ENCODE measurements at regions not wholly inside any gene's neighbourhood (a gene's known extent, or its start where the extent isn't known, plus 50 kb on each side); places are given as distances from the start of the nearest gene placed in this dataset.
A peak's percentile ranks its signal among the peaks of the same experiment; 100 is the strongest.

GRCh38 chr7:18081617-18082016 lies 54.0 kb upstream of the PRPS1L1 start:
- DNase-seq: no peak
- intact Hi-C loops (cut with DNase I): no loop called here

- intact Hi-C loops (cut with DNase I): no loop called here
Observed at GRCh38 chr7:18082169-18082568, 54.5 kb upstream of the PRPS1L1 start.

DNA sequence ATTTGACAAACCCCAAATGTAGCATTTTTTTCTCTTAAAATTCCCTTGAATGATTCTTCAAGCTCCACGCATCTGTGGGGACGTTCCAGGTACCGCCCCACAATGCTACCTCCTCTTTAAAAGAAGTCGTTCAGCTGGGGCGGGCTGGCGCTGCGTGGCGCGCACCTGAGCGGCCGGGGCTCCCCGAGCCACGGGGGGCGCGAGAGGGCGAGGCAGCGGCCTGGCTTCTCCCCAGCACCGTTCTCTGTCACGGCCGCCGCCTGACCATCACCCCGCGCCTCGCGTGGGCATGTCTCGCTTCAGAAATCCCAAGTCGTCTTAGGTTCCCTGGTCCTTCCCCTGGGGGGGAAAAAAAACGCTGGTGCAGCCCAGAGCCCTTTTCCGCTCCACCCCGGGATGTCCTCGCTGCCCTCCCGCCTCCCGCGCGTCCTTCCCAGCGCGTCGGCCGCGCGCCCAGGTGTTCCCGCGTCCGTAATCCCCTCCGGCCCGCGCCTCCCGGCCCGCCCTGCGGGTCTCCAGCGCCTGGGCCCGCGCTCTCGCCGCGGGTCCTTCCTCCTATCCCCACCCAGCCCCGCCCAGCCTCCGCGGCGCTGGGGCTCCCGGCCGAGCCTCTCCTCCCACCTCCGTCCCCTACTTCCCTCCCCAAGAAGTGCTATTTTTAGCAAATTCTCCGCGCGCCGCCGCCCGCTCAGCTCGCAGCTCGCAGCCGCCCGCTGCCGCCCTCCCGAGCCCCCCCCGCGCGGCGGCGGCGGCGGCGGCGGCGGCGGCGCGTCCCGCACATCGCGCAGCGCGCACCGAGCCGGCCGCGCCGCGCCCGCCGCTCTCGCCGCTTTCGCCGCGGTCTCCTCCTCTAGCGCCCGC lies 58.7 kb upstream of the PRPS1L1 start:
- peak in 9 of 10 donors; percentile 16 to 92 (median 48) for DNase-seq
- intact Hi-C loops (cut with DNase I): no loop called here

More at GRCh38 chr7:18082169-18082568, 54.5 kb upstream of the PRPS1L1 start:
- peak in 1 of 10 donors; percentile 54 for DNase-seq

DNA sequence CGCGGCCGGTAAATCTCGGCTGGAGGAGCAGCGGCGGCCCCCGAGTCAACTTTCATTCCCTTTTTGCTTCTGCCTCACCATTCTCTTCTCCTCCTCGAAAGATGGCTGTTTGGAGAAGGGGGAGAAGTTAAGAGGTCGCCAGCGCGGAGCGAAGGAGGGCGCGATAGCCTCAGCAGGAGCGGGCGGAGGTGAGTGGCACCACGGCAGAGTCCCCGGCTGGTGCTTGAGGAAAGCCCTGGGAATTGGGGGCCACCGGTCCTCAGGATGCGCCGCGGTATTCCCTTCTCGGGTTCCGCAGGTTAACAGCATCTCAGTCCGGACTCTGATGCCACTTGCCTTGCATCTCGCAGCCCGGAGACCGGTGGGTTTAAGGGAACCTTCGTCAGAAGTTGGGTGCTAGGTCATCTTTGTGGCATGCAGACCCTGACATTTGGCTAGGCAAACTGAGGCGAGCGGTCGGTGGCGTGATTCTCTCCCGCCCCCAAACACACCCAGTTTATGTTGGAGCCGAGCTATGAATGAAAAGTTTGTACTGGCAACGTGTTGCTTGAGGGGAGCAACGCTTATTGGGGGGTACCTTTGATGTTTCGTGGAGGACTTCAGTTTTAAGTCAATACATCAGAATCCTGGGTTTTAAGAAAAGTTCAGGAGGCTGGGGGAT lies 59.5 kb upstream of the PRPS1L1 start:
- intact Hi-C loops (cut with DNase I): no loop called here
- DNase-seq: peak in 5 of 10 donors; percentile 15 to 87 (median 69)

DNA sequence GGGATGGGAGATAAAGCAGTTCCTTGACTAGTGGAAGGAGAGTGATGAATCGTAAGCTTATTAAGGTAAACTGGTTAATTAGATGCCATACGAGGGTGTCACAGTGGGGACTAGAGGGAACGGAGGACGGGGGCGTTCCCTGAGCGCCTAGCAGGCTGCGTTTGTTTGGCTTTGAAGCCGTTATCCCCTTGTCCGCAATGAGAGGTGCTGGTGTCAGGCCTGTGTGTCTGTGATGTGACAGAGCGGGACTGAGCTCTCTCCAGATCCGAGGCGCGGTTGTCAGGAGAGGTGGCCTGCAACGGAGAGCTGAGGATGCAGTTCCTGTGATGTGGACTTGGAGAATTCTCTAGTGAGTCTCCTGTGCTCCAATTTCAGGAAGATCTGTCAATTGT lies 60.0 kb upstream of the PRPS1L1 start:
- intact Hi-C loops (cut with DNase I): no loop called here
- DNase-seq: peak in 8 of 10 donors; percentile 13 to 93 (median 48)

DNA sequence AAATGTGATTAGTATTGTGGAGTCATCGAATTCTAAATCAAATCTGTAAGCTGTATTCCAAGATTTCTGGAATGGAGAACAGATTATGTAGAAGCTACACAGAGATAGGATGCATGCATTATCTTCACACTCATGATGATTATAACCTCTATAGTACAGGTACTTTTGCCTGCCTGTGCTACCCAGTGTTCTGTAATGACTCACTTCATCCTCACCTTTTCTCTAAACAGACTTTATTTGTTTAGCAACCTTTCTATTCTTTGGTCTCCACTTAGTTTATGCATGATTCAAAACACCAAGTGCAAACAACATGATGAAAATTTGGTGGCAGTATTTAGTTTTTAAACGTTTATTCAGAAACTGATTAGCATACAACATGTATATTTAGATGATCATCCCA lies 68.4 kb upstream of the PRPS1L1 start:
- intact Hi-C loops (cut with DNase I): no loop called here
- DNase-seq: no peak

GRCh38 chr7:18102576-18102975 lies 74.9 kb upstream of the PRPS1L1 start:
- no peak for DNase-seq
- intact Hi-C loops (cut with DNase I): no loop called here

- DNase-seq: peak in 4 of 10 donors; percentile 8 to 79 (median 58)
- intact Hi-C loops (cut with DNase I): no loop called here
Observed at GRCh38 chr7:18103436-18104218, 76.0 kb upstream of the PRPS1L1 start.

GRCh38 chr7:18109762-18110161 lies 82.1 kb upstream of the PRPS1L1 start:
- intact Hi-C loops (cut with DNase I): no loop called here

GRCh38 chr7:18116661-18117060 lies 89.0 kb upstream of the PRPS1L1 start:
- intact Hi-C loops (cut with DNase I): no loop called here
- no peak for DNase-seq

More at GRCh38 chr7:18109762-18110161, 82.1 kb upstream of the PRPS1L1 start:
- DNase-seq: no peak

GRCh38 chr7:18117482-18117881 lies 89.8 kb upstream of the PRPS1L1 start:
- intact Hi-C loops (cut with DNase I): no loop called here
- DNase-seq: no peak

GRCh38 chr7:18119985-18120384 lies 92.3 kb upstream of the PRPS1L1 start:
- DNase-seq: no peak
- intact Hi-C loops (cut with DNase I): no loop called here

GRCh38 chr7:18123508-18124239 lies 96.0 kb upstream of the PRPS1L1 start:
- DNase-seq: no peak
- intact Hi-C loops (cut with DNase I): no loop called here

GRCh38 chr7:18125476-18125875 lies 97.8 kb upstream of the PRPS1L1 start:
- intact Hi-C loops (cut with DNase I): no loop called here
- DNase-seq: no peak

DNA sequence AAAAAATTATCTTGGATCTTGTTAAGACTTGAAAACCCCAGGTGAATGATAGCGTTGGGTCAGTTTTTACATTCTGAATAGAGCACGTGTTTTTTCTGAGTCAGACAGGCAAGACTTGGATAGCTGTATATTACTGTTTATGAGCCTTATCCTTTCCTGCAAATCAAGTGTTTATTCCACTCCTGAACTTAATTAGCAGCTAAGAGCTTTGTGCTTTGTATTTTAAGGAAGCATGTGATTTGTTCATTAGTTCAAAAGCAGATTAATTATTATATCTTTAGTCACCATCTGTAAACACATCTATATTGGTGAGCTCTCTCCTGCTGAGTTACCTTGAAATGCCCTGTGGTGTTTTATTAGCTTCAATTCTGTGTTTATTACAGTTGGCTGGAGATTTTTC lies 98.6 kb upstream of the PRPS1L1 start:
- DNase-seq: no peak
- intact Hi-C loops (cut with DNase I): no loop called here

GRCh38 chr7:18128846-18129245 lies 101.2 kb upstream of the PRPS1L1 start:
- DNase-seq: no peak
- intact Hi-C loops (cut with DNase I): no loop called here

GRCh38 chr7:18132811-18133210 lies 105.2 kb upstream of the PRPS1L1 start:
- DNase-seq: no peak
- intact Hi-C loops (cut with DNase I): no loop called here

GRCh38 chr7:18133921-18134320 lies 106.3 kb upstream of the PRPS1L1 start:
- intact Hi-C loops (cut with DNase I): no loop called here
- no peak for DNase-seq

GRCh38 chr7:18140943-18141342 lies 113.3 kb upstream of the PRPS1L1 start:
- intact Hi-C loops (cut with DNase I): no loop called here
- DNase-seq: no peak

DNA sequence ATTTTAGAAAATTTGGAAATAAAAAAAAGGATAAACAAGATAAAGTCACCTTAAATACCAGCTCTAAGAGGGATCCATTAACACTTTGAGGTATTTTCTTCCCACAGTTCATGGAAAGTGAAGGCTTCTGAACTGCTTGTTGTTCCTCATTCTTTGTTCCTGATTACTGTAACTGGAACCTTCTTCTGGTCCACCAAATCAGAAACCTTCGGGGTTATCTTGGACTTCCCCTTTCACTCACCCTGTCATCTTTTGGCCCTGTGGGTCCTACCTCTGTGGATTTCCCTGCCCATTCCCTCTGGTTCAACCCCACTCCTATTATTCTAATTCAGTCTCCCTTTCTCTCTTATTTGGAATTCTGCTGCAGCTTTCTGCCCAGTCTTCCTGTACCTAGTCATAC lies 116.5 kb upstream of the PRPS1L1 start:
- intact Hi-C loops (cut with DNase I): no loop called here
- DNase-seq: no peak

Data from posterior cingulate gyrus (tissue), 11 donors.